ENCODE measurements at regions not wholly inside any gene's neighbourhood (a gene's known extent, or its start where the extent isn't known, plus 50 kb on each side); places are given as distances from the start of the nearest gene placed in this dataset.

DNA sequence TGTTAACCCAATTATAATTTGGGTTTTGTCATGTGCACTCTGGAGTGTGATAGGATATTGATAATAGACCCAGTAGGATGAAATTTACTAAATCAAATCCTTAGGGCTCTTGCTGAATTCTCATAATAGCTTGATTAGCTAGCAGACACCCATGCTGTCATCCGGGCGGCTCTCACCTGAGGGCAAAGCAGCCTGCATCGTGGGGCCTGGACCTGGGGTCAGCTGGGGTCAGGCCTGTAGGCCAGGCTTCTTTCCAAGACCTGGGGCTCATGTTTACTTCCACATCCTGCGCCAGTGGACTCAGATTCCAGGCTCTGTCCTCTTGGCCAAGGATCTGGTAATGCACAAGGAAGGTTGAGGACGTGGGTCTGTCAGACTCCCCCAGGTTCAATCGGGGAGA, 486.3 kb downstream of the NPHP4 start:
- ATAC-seq (no peak), DNase-seq (peak in 1 of 10 donors; percentile 56)
- peaks cover 0 to 18% (median 4%) of the 10 kb centered on the region in 4 donors for H3K4me1 Mint-ChIP-seq
- H3K27me3 Mint-ChIP-seq = peaks cover 0 to 7% (median 2%) of the 10 kb centered on the region in 5 donors
- H3K4me3 Mint-ChIP-seq = no peak overlapping the region
- H3K27ac Mint-ChIP-seq = no peak overlapping the region
- POLR2A ChIA-PET = no interaction called here
- no peaks in the 10 kb centered on the region for H3K9me3 Mint-ChIP-seq
- H3K36me3 Mint-ChIP-seq = no peaks in the 10 kb centered on the region

DNA sequence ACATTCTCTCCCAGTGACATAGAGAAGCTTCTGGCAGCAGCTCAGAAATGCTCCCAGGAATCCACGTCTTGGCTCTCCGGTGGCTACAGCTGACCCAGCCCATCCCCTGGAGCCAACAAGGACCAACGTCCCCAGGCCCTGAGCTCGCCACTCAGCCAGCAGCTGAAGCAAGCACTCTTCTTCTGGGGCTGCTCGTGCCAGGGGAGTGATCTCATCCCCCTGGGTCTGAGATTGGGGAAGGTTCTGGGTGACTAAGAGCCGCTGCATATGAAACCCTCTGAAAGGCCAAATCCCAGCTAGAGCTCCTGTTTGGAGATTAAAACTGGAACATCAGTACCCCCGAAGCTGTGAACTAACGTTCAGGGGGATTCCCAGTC, 487.9 kb downstream of the NPHP4 start:
- Mint-ChIP-seq H3K27me3 (peaks cover 0 to 8% (median 0%) of the 10 kb centered on the region in 5 donors), H3K36me3 (no peaks in the 10 kb centered on the region), H3K9me3 (no peaks in the 10 kb centered on the region), H3K4me3 (no peak overlapping the region), H3K4me1 (peaks cover 0 to 13% (median under 1%) of the 10 kb centered on the region in 4 donors), H3K27ac (peak overlapping the region in 2 of 10 donors; percentile 20 to 25)
- POLR2A ChIA-PET = no interaction called here
- peak in 1 of 10 donors; percentile 51 for DNase-seq
- ATAC-seq = no peak

DNA sequence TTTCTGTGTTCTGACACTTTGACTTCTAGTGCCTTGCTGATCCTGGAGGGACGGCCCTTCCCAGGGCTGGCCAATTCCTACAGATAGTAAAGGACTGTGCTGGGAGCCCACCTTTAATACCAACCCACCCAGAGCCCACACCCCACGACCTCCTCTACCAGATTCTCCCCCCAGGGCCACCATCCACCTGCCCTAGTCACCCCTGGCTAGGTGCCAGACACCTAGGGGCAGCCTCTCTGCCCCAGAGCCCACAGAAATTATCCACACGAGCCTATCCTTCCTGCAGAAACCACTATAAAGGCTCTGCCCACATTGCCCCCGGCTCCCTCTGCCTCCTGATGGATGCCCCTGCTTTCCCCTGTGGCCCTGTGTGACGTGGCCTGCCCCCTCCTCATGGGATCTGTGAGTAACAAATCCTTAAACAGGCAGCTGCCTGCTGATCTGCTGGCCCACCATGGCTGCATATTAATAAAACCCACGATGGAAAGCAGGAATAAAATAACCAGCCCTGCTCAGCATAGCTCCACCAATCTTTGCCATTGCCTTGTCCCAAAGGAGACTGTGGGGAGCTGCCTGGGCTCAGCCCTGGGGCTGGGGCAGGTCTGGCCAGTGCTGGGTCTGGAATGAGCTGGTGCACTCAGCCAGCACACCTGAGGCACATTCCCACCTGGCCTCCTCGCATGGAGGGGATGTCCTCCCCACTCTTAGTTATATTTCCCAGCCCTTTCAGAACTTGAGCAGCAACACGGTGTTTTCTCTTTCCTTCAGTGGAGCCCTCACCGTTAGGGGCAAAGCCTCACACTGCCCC, 488.5 kb downstream of the NPHP4 start:
- Mint-ChIP-seq H3K27me3 (peaks cover 0 to 8% (median 0%) of the 10 kb centered on the region in 5 donors), H3K4me3 (peak overlapping the region in 1 of 10 donors; percentile 12), H3K4me1 (peaks cover 0 to 12% (median 0%) of the 10 kb centered on the region in 4 donors), H3K27ac (peak overlapping the region in 3 of 10 donors; percentile 25 to 63 (median 52)), H3K36me3 (no peaks in the 10 kb centered on the region), H3K9me3 (no peaks in the 10 kb centered on the region)
- ATAC-seq (no peak), DNase-seq (peak in 1 of 10 donors; percentile 44)
- POLR2A ChIA-PET = no interaction called here

DNA sequence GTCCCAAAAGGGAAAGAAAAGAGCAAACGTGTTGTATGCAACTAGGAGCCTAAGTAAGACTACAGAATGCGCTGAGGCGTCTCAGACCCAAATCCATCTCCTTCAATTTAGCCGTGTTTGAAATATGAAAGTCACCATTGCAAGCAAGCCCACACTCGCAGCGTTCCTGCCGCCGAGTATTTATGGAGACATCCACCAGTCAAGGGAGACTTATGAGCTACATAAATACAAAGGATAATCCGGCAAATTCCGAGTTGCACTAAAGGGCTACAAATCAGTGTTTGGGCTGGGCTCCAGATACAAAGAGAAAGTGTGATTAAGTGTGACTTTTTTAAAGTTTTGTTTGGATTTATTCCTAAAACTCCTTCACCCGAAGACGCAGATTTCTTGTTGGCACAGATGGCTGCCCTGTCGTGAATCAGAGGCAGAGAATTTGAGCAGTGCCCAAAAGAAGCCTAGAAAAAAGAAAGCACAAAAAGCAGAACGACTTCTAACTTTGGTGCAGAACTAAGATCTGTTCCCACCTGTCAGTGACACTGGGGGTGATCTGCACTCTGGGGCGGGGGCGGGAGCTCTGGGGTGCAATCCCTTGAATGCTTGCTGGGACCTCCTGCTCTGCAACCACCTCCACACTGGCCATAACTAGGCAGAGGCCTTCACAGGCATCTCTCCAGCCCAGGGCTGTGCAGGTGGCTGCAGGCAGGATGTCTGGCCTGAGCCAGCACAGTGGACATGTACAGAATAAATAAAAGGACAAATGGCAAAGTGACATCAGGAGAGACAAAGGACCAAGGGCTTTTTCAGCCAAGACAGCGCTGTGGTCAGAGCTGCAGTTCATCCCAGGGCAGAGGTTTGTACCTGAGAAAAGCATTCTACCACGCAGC, 489.7 kb downstream of the NPHP4 start:
- no peak overlapping the region for H3K4me3 Mint-ChIP-seq
- H3K4me1 Mint-ChIP-seq = peaks cover 0 to 12% (median 0%) of the 10 kb centered on the region in 4 donors
- H3K27me3 Mint-ChIP-seq = peaks cover 0 to 8% (median 0%) of the 10 kb centered on the region in 5 donors
- POLR2A ChIA-PET = no interaction called here
- no peaks in the 10 kb centered on the region for H3K36me3 Mint-ChIP-seq
- DNase-seq (peak in 1 of 10 donors; percentile 38), ATAC-seq (no peak)
- H3K27ac Mint-ChIP-seq = no peak overlapping the region
- H3K9me3 Mint-ChIP-seq = no peaks in the 10 kb centered on the region

DNA sequence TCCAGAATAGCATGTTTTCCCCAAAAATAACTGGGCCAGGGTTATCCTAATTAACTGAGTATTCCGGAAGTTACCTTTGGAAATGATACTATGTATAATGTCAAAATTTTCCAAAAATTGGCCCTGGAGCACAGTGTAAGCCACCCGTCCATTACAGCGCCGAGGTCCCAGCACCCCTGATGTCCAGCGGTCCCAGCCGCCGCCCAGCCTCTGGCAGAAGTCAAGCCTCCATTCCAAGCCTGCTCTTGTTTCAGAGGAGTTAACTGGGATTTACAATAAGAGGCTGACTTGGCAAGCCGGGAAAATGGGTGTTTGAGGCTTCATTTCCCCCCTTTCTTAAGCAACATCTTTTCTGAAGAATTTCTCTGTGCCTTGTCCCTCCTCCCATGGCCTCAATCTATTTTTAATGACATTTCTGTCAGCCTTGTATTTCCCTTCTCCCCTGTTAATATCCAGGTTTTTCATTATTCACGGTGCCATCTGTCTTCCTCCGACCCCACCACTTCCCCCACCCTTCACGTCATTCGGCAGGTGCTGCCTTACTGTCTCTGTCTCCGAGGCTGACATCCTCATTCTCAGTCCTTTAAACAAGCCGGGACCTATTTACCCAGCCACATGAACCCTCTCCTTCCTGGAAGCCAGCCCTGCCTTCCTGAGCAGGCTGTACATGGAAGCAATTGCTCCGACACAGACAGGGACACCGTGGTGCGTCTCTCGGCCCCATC, 490.9 kb downstream of the NPHP4 start:
- POLR2A ChIA-PET = no interaction called here
- DNase-seq (peak in 1 of 10 donors; percentile 31), ATAC-seq (no peak)
- H3K4me1 Mint-ChIP-seq = peaks cover 0 to 12% (median 0%) of the 10 kb centered on the region in 4 donors
- H3K4me3 Mint-ChIP-seq = no peak overlapping the region
- peaks cover 0 to 5% (median 0%) of the 10 kb centered on the region in 9 donors for H3K9me3 Mint-ChIP-seq
- peaks cover 0 to 10% (median 5%) of the 10 kb centered on the region in 5 donors for H3K27me3 Mint-ChIP-seq
- H3K27ac Mint-ChIP-seq = no peak overlapping the region
- no peaks in the 10 kb centered on the region for H3K36me3 Mint-ChIP-seq

DNA sequence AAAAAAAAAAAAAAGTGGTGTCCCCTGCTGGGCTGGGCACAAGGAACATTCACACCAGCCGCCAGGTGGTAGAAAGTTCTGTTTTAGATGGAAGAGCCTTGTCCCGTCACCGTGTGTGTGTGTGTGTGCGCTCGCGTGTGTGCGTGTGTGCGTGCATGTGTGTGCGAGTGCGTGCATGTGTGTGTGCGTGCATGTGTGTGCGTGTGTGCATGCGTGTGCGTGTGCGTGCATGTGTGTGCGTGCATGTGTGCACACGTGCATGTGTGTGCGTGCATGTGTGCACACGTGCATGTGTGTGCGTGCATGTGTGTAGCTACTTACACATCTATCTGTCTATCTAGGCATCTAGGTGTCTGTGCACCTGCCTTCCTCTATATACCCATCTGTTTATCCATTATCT, 491.7 kb downstream of the NPHP4 start:
- Mint-ChIP-seq H3K27me3 (peaks cover 0 to 10% (median 8%) of the 10 kb centered on the region in 5 donors), H3K27ac (peak overlapping the region in 1 of 10 donors; percentile 27), H3K36me3 (no peaks in the 10 kb centered on the region), H3K9me3 (peaks cover 0 to 5% (median 0%) of the 10 kb centered on the region in 9 donors), H3K4me1 (peaks cover 0 to 12% (median 0%) of the 10 kb centered on the region in 4 donors), H3K4me3 (no peak overlapping the region)
- POLR2A ChIA-PET = no interaction called here
- ATAC-seq (no peak), DNase-seq (peak in 1 of 10 donors; percentile 59)

DNA sequence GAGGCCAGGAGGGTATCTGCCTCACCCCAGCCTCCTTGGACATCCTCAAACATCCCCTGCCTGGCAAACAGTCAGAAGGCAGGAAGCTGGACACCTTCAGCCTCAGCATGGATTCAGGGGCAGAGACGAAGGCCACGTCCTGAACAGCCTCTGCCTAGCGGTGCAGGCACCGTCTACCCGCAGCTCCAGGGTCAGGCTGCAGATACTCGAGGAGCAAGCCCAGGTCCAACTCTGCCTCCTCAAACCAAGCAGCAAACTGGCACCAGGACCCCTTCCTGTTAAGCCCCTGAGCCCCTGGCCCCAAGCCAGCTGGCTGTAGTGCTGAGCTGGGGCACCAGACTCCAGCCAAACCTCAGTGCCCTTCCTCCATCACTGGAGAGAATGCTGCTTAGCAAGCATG, 494.7 kb downstream of the NPHP4 start:
- DNase-seq (peak in 1 of 10 donors; percentile 58), ATAC-seq (no peak)
- Mint-ChIP-seq H3K36me3 (no peaks in the 10 kb centered on the region), H3K4me3 (no peak overlapping the region), H3K27me3 (peaks cover 0 to 11% (median 8%) of the 10 kb centered on the region in 5 donors), H3K4me1 (no peaks in the 10 kb centered on the region), H3K9me3 (peaks cover 0 to 5% (median 0%) of the 10 kb centered on the region in 9 donors), H3K27ac (no peak overlapping the region)
- POLR2A ChIA-PET = no interaction called here

DNA sequence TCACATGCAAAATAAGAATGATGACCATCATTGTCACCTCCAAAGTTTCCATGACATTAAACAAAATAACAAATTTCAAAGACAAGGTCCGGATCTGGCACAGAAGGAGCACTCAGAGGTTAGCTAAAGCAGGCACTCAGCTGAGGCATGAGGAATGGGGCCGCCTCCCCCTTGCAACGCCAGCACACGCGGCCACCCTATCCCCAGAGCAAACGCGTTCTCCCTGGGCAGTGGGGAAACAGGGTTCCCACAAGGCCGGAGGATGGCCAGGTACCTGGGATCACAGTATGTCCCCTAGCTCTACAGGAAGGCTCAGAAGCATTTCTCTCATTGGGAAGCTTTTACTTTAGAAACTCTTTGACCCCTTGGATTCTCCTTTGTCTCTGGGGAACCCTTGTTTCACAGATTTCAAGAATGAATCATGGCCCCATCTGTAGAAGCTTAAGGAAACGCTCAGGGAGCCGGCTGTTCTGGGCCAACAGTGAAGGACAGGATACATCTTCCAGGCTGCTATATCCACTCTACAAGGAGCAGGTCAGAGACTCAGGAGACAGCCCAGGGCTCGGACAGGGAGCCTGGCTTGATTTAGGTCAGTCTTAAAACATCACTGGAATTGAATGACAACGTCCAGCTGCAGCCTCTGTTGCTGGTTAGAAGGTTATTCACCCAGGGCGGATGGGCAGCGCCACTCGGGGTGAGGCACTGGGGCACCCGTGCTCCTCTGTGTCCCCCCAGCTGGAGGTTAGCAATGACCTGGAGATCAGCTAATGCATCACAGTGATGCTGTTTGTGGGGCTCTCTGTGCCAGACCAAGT, 496.4 kb downstream of the NPHP4 start:
- ATAC-seq (no peak), DNase-seq (no peak)
- Mint-ChIP-seq H3K36me3 (no peaks in the 10 kb centered on the region), H3K27me3 (peaks cover 0 to 11% (median 8%) of the 10 kb centered on the region in 5 donors), H3K27ac (no peak overlapping the region), H3K4me1 (no peaks in the 10 kb centered on the region), H3K4me3 (no peak overlapping the region), H3K9me3 (peaks cover 0 to 5% (median 0%) of the 10 kb centered on the region in 9 donors)
- POLR2A ChIA-PET = no interaction called here

DNA sequence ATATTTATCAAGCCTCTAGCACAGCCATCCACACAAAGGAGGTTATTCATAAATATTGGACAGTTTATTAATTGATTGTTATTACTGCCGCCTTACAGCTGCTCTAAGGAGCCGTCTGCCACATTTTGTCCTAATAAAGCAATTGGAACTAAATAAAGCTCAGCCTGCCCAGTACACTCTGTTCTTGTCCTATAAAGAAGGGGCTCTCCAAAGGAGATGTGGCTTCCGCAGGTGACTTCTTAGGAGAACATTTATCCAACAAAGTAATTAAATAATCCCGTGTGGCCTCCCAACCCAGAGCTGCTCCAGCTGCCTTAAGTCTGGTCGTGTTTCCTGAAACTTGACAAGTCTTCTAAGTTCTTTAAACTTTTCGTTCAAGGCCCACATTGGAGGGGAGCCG, 497.7 kb downstream of the NPHP4 start:
- ATAC-seq = no peak
- H3K4me3 Mint-ChIP-seq = no peak overlapping the region
- H3K36me3 Mint-ChIP-seq = no peaks in the 10 kb centered on the region
- no peak overlapping the region for H3K27ac Mint-ChIP-seq
- POLR2A ChIA-PET = no interaction called here
- peaks cover 0 to 11% (median 6%) of the 10 kb centered on the region in 5 donors for H3K27me3 Mint-ChIP-seq
- peaks cover 0 to 5% (median 0%) of the 10 kb centered on the region in 9 donors for H3K9me3 Mint-ChIP-seq
- DNase-seq = peak in 1 of 10 donors; percentile 34
- no peaks in the 10 kb centered on the region for H3K4me1 Mint-ChIP-seq

DNA sequence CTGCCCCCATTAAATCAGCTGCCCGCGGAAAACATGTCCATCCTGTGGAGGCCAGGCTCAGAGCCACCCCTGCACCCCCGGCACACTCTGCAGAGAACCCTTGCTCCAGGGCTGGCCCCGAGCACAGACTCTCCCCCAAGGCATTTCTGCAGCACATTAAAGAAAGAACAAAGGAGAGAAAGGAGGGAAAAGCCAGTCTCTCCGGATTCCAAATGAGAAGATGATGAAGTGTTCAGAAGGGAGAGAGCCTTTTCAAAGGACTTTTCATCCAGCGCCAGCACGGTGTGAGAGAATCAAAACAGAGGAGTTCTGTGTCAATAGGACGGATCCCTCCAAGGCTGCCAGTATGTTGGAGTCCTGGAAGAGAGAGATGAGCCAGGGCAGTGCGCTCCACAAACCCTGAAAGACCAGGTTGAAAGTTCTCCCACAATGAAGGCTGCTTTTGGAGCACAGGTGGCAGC, 498.3 kb downstream of the NPHP4 start:
- Mint-ChIP-seq H3K4me3 (no peak overlapping the region), H3K27me3 (peaks cover 0 to 11% (median 6%) of the 10 kb centered on the region in 5 donors), H3K9me3 (peaks cover 0 to 5% (median 0%) of the 10 kb centered on the region in 9 donors), H3K27ac (no peak overlapping the region), H3K4me1 (no peaks in the 10 kb centered on the region), H3K36me3 (no peaks in the 10 kb centered on the region)
- DNase-seq = peak in 1 of 10 donors; percentile 38
- POLR2A ChIA-PET = no interaction called here
- no peak for ATAC-seq

DNA sequence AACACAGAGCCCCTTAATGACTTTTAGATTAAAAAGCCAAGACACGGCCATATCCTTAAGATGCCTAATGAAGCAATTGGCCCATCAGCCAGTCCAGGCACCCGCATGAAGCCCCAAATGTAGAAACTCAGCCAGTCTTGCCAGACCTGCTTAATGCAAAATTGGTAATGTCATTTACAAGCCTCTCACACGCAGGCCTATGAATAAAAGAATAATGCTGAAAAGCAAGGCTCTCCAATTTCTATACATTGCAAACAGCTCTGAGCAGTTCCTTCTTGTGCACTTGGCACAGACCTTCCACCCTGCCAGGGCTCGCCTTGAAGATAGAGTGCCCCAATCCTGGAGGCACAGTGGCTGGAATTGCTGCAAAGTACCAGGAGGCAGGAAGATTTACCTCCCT, 498.9 kb downstream of the NPHP4 start:
- no peak overlapping the region for H3K27ac Mint-ChIP-seq
- no peaks in the 10 kb centered on the region for H3K36me3 Mint-ChIP-seq
- no peaks in the 10 kb centered on the region for H3K4me1 Mint-ChIP-seq
- POLR2A ChIA-PET = no interaction called here
- DNase-seq (no peak), ATAC-seq (no peak)
- H3K27me3 Mint-ChIP-seq = peaks cover 0 to 11% (median 6%) of the 10 kb centered on the region in 5 donors
- peaks cover 0 to 5% (median 0%) of the 10 kb centered on the region in 9 donors for H3K9me3 Mint-ChIP-seq
- H3K4me3 Mint-ChIP-seq = no peak overlapping the region

DNA sequence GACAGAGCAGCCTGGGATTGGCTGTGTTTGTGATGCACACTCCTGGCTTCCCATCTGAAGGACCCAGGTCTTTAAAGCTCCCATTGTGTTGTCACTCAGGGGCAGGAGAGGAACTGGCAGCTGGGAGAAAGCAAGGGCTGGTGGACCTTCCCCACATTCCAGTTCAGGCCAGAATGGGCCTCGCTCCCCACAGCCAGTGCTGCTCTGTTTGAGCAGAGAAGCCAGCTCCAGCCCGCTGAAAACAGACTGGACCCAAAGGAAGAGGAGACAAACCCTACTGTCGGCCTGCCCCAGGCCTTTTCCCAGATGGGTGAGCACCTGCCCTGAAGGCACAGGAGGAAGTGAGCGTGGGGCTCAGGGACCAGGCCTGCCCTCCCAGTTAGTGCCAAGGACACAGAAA, 499.4 kb downstream of the NPHP4 start:
- DNase-seq (peak in 1 of 10 donors; percentile 56), ATAC-seq (no peak)
- no peak overlapping the region for H3K4me3 Mint-ChIP-seq
- peaks cover 0 to 11% (median 6%) of the 10 kb centered on the region in 5 donors for H3K27me3 Mint-ChIP-seq
- no peak overlapping the region for H3K27ac Mint-ChIP-seq
- POLR2A ChIA-PET = no interaction called here
- H3K4me1 Mint-ChIP-seq = no peaks in the 10 kb centered on the region
- peaks cover 0 to 5% (median 0%) of the 10 kb centered on the region in 9 donors for H3K9me3 Mint-ChIP-seq
- H3K36me3 Mint-ChIP-seq = no peaks in the 10 kb centered on the region

All from naive thymus-derived CD8-positive, alpha-beta T cell (primary cell).